ENCODE measurements at regions not wholly inside any gene's neighbourhood (a gene's known extent, or its start where the extent isn't known, plus 50 kb on each side); places are given as distances from the start of the nearest gene placed in this dataset.

- TF ChIP-seq NFE2L1 (CRISPR knock-in tag; IDR thresholded peaks at IDR 0.05) (no peak), ZNF138 (CRISPR knock-in tag; conservative IDR thresholded peaks at IDR 0.05) (no peak), ETV6 (CRISPR knock-in tag; IDR thresholded peaks at IDR 0.05) (no peak), JUN (CRISPR knock-in tag; IDR thresholded peaks at IDR 0.05) (no peak), KAT7 (CRISPR knock-in tag; IDR thresholded peaks at IDR 0.05; ENCODE audit: borderline replicate concordance) (no peak), JAZF1 (CRISPR knock-in tag; IDR thresholded peaks at IDR 0.05) (no peak), NR2C2 (CRISPR knock-in tag; IDR thresholded peaks at IDR 0.05) (no peak), PRDM15 (CRISPR knock-in tag; IDR thresholded peaks at IDR 0.05) (no peak), ZNF671 (CRISPR knock-in tag; IDR thresholded peaks at IDR 0.05) (no peak), RORB (CRISPR knock-in tag; IDR thresholded peaks at IDR 0.05) (no peak)
These were observed 113.7 kb downstream of the FAM217A start (continued) for GRCh38 chr6:3965071-3965718.

- ATAC-seq (no peak), DNase-seq (ENCODE audit: low spot score) (no peak)
- ChIA-PET CTCF (interaction anchor here (1.3 to 2.1 kb wide), 2 partner anchors 34 to 118 kb away, joined by 4 to 10 read pairs; partner anchors contain the start of gene FAM50B), POLR2A (interaction anchor here (0.6 kb wide), 1 partner anchor 27 kb away, joined by 3 read pairs; no protein-coding TSS in a partner anchor)
- H3K27me3 Mint-ChIP-seq (ENCODE audit: low read depth) = no peaks in the 10 kb centered on the region; the same call in 1 of the 2 replicates
- no peaks in the 10 kb centered on the region for H3K36me3 Mint-ChIP-seq
- H3K4me3 Mint-ChIP-seq = no peak overlapping the region
- no peak overlapping the region for H3K27ac Mint-ChIP-seq
- H3K9me3 Mint-ChIP-seq = no peaks in the 10 kb centered on the region
- no peaks in the 10 kb centered on the region for H3K4me1 Mint-ChIP-seq
- TF ChIP-seq NFE2L1 (CRISPR knock-in tag; IDR thresholded peaks at IDR 0.05) (no peak), USF2 (CRISPR knock-in tag; IDR thresholded peaks at IDR 0.05) (no peak), FOXK1 (CRISPR knock-in tag; IDR thresholded peaks at IDR 0.05) (no peak), TP53 (CRISPR knock-in tag; IDR thresholded peaks at IDR 0.05) (no peak), ZNF532 (CRISPR knock-in tag; IDR thresholded peaks at IDR 0.05; ENCODE audit: borderline replicate concordance) (no peak), IRF1 (CRISPR knock-in tag; IDR thresholded peaks at IDR 0.05) (no peak), ELF4 (CRISPR knock-in tag; IDR thresholded peaks at IDR 0.05; ENCODE audit: low read depth) (no peak), TEAD1 (CRISPR knock-in tag; IDR thresholded peaks at IDR 0.05) (no peak), ZNF263 (CRISPR knock-in tag; IDR thresholded peaks at IDR 0.05; ENCODE audit: low read depth) (no peak), RORB (CRISPR knock-in tag; IDR thresholded peaks at IDR 0.05) (no peak), CREB1 (CRISPR knock-in tag; IDR thresholded peaks at IDR 0.05) (no peak), RELA (CRISPR knock-in tag; IDR thresholded peaks at IDR 0.05; ENCODE audit: borderline replicate concordance) (no peak), MYBL2 (CRISPR knock-in tag; IDR thresholded peaks at IDR 0.05) (no peak), GTF2I (CRISPR knock-in tag; conservative IDR thresholded peaks at IDR 0.05) (no peak), ESRRA (CRISPR knock-in tag; IDR thresholded peaks at IDR 0.05; ENCODE audit: borderline replicate concordance) (no peak), FOXP4 (CRISPR knock-in tag; IDR thresholded peaks at IDR 0.05) (no peak), E2F4 (CRISPR knock-in tag; IDR thresholded peaks at IDR 0.05; ENCODE audit: borderline replicate concordance, low read depth) (no peak)
These were observed 112.5 kb downstream of the FAM217A start for GRCh38 chr6:3966426-3966825.

Data from WTC11 (cell line).